Keratinocyte (primary cell): ENCODE measurements at regions not wholly inside any gene's neighbourhood (a gene's known extent, or its start where the extent isn't known, plus 50 kb on each side); places are given as distances from the start of the nearest gene placed in this dataset.
"Not testable (repeated sequence)": the region's sequence is repeated elsewhere in the genome, so short reads cannot be mapped to it uniquely, and the experiment has no call there.

Experiments used
- EZH2 ChIP-seq: IDR thresholded peaks from one replicate; pipeline ENCODE4 v1.6.1; 2012; ENCODE audit warnings: inconsistent platforms, mild to moderate bottlenecking, low read length, moderate library complexity
- TF ChIP-seq, protein P1 (sequence below), 3 experiments: IDR thresholded peaks in 1 of 3; conservative IDR thresholded peaks in 1 of 3; optimal IDR thresholded peaks in 1 of 3; 2 replicates in 2 of 3; 3 replicates in 1 of 3; pipeline versions ENCODE3 to v1.5.1; 2011; ENCODE audit warnings: low read length in 3 of 3, mild to moderate bottlenecking in 3 of 3, moderate library complexity in 2 of 3, control low read depth in 1 of 3, inconsistent platforms in 1 of 3; ENCODE audit not compliant: insufficient read depth in 2 of 3; ENCODE audit errors: extremely low read depth in 1 of 3

DNA sequence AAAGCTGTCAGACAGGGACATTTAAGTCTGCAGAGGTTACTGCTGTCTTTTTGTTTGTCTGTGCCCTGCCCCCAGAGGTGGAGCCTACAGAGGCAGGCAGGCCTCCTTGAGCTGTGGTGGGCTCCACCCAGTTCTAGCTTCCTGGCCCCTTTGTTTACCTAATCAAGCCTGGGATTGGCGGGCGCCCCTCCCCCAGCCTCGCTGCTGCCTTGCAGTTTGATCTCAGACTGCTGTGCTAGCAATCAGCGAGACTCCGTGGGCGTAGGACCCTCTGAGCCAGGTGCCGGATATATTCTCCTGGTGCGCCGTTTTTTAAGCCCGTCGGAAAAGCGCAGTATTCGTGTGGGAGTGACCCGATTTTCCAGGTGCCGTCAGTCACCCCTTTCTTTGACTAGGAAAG is 185.9 kb upstream of the MAGEC2 start:
- TF ChIP-seq, protein P1, sequence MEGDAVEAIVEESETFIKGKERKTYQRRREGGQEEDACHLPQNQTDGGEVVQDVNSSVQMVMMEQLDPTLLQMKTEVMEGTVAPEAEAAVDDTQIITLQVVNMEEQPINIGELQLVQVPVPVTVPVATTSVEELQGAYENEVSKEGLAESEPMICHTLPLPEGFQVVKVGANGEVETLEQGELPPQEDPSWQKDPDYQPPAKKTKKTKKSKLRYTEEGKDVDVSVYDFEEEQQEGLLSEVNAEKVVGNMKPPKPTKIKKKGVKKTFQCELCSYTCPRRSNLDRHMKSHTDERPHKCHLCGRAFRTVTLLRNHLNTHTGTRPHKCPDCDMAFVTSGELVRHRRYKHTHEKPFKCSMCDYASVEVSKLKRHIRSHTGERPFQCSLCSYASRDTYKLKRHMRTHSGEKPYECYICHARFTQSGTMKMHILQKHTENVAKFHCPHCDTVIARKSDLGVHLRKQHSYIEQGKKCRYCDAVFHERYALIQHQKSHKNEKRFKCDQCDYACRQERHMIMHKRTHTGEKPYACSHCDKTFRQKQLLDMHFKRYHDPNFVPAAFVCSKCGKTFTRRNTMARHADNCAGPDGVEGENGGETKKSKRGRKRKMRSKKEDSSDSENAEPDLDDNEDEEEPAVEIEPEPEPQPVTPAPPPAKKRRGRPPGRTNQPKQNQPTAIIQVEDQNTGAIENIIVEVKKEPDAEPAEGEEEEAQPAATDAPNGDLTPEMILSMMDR (optimal IDR thresholded peaks at IDR 0.05 in 1 of 3, IDR thresholded peaks at IDR 0.05 in 1 of 3, conservative IDR thresholded peaks at IDR 0.05 in 1 of 3; ENCODE audit: extremely low read depth in 1 of 3, insufficient read depth in 2 of 3, low read length in 3 of 3), result not testable (repeated sequence)
- not testable (repeated sequence) for TF ChIP-seq EZH2
